ENCODE measurements at regions not wholly inside any gene's neighbourhood (a gene's known extent, or its start where the extent isn't known, plus 50 kb on each side); places are given as distances from the start of the nearest gene placed in this dataset.

DNA sequence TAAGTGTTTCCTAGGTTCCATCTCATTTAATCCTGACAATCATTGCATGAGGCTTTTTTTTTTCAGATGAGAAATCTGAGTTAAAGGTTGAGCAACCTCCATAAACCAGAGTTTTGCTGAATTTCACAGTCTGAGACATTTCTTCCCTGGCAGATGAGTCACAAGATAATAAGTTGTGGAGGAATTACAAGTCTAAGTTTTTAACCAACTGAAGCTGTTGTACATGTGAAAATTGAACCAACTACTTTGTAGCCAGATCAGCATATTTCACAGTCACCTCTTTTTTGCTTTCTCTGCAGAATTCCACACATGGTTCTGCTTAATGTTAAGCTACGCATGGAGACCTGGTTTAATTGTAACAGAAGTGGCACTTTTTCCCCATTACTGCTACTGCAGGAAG is 765.6 kb downstream of the CDH11 start:
- TF ChIP-seq, protein P1, sequence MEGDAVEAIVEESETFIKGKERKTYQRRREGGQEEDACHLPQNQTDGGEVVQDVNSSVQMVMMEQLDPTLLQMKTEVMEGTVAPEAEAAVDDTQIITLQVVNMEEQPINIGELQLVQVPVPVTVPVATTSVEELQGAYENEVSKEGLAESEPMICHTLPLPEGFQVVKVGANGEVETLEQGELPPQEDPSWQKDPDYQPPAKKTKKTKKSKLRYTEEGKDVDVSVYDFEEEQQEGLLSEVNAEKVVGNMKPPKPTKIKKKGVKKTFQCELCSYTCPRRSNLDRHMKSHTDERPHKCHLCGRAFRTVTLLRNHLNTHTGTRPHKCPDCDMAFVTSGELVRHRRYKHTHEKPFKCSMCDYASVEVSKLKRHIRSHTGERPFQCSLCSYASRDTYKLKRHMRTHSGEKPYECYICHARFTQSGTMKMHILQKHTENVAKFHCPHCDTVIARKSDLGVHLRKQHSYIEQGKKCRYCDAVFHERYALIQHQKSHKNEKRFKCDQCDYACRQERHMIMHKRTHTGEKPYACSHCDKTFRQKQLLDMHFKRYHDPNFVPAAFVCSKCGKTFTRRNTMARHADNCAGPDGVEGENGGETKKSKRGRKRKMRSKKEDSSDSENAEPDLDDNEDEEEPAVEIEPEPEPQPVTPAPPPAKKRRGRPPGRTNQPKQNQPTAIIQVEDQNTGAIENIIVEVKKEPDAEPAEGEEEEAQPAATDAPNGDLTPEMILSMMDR (IDR thresholded peaks at IDR 0.05; ENCODE audit: insufficient read depth, low read length), result no peak
- no peak for TF ChIP-seq POLR2AphosphoS5 (IDR thresholded peaks at IDR 0.05; ENCODE audit: low read depth)

All from HL-60 (cell line).